H1 (cell line): ENCODE measurements at regions not wholly inside any gene's neighbourhood (a gene's known extent, or its start where the extent isn't known, plus 50 kb on each side); places are given as distances from the start of the nearest gene placed in this dataset.

Source experiments
- CTCF ChIA-PET: fragments of 300-600 bp; sonication (Branson Sonifier 250); formaldehyde crosslinking; loops from one replicate; lab custom pipeline; 2021; ENCODE audit not compliant: partially characterized antibody; lab: Charles Lee
- POLR2A ChIA-PET: fragments of 300-600 bp; sonication (Branson Sonifier 250); formaldehyde crosslinking; loops from one replicate; lab custom pipeline; 2021; ENCODE audit warnings: inconsistent platforms; ENCODE audit not compliant: partially characterized antibody; lab: Charles Lee
- DNase-seq, 2 experiments: peaks; one replicate each; pipeline versions ENCODE4 v3.0.0 to v3.0.0-alpha.2; 2010 to 2022; ENCODE audit warnings: low spot score in 2 of 2, low read depth in 1 of 2, mixed read lengths in 1 of 2
- FAIRE-seq: peaks from 2 replicates; lab custom pipeline; 2011; peaks lifted over from hg19 to GRCh38; lab: Jason Lieb, UNC
- H2AFZ ChIP-seq: 2 replicates; pipeline ENCODE4 v1.8.1; 2012; ENCODE audit warnings: low read length, inconsistent platforms
- H2AK5ac ChIP-seq: 2 replicates; pipeline ENCODE4 v1.6.1; 2013; ENCODE audit warnings: low read depth, low read length
- H2BK120ac ChIP-seq: replicated peaks from 2 replicates; pipeline ENCODE3; 2013; ENCODE audit warnings: low read depth, low read length, inconsistent platforms
- H2BK12ac ChIP-seq: 2 replicates; pipeline ENCODE4 v1.6.1; 2013; ENCODE audit warnings: low read depth, low read length
- H2BK15ac ChIP-seq: 2 replicates; pipeline ENCODE4 v1.6.1; 2013; ENCODE audit warnings: low read length
- H2BK20ac ChIP-seq: 2 replicates; pipeline ENCODE4 v1.6.1; 2013; ENCODE audit warnings: low read length
- H2BK5ac ChIP-seq: 2 replicates; pipeline ENCODE4 v1.6.1; 2013; ENCODE audit warnings: low read depth, low read length
- H3K14ac ChIP-seq: 2 replicates; pipeline ENCODE4 v1.6.1; 2013; ENCODE audit warnings: inconsistent platforms; ENCODE audit not compliant: insufficient read length
- H3K18ac ChIP-seq: 2 replicates; pipeline ENCODE4 v1.6.1; 2013; ENCODE audit warnings: low read length; ENCODE audit errors: extremely low read depth
- H3K23ac ChIP-seq: 2 replicates; pipeline ENCODE4 v1.6.1; 2013; ENCODE audit warnings: inconsistent platforms; ENCODE audit not compliant: insufficient read length
- H3K23me2 ChIP-seq: 2 replicates; pipeline ENCODE4 v1.6.1; 2013; ENCODE audit warnings: low read depth, low read length
- H3K27ac ChIP-seq: 2 replicates; pipeline ENCODE4 v1.6.1; 2011; ENCODE audit warnings: low read depth, low read length, inconsistent platforms
- H3K27me3 ChIP-seq, 4 experiments: replicated peaks in 1 of 4; 1 replicate in 1 of 4; 2 replicates in 3 of 4; pipeline versions ENCODE4 v1.6.1 to v1.8.1; 2011 to 2013; ENCODE audit warnings: low read length in 3 of 4, mild to moderate bottlenecking in 3 of 4, inconsistent platforms in 2 of 4, mixed read lengths in 2 of 4, moderate library complexity in 1 of 4; ENCODE audit not compliant: control insufficient read depth in 3 of 4, insufficient read depth in 3 of 4; ENCODE audit errors: extremely low read depth in 1 of 4
- H3K36me3 ChIP-seq, 4 experiments: 2 replicates each; pipeline versions ENCODE4 v1.6.1 to v1.8.1; 2011 to 2013; ENCODE audit warnings: mild to moderate bottlenecking in 4 of 4, low read length in 3 of 4, moderate library complexity in 2 of 4, control low read depth in 1 of 4, inconsistent platforms in 1 of 4; ENCODE audit not compliant: insufficient read depth in 4 of 4, control insufficient read depth in 2 of 4
- H3K4ac ChIP-seq: replicated peaks from 2 replicates; pipeline ENCODE3; 2013; ENCODE audit warnings: low read length, low read depth, mixed read lengths, inconsistent platforms; ENCODE audit not compliant: insufficient read length
- H3K4me1 ChIP-seq, 4 experiments: replicated peaks in 1 of 4; 1 replicate in 1 of 4; 2 replicates in 3 of 4; pipeline versions ENCODE4 v1.6.1 to v1.8.1; 2011 to 2013; ENCODE audit warnings: low read length in 3 of 4, inconsistent platforms in 2 of 4, mixed read lengths in 1 of 4; ENCODE audit not compliant: insufficient read depth in 4 of 4, control insufficient read depth in 3 of 4
- H3K4me2 ChIP-seq, 2 experiments: 2 replicates each; pipeline versions ENCODE4 v1.6.1 to v1.8.1; 2011 to 2013; ENCODE audit warnings: low read depth in 2 of 2, low read length in 2 of 2, control low read depth in 1 of 2, inconsistent platforms in 1 of 2, mild to moderate bottlenecking in 1 of 2; ENCODE audit not compliant: insufficient read depth in 1 of 2
- H3K4me3 ChIP-seq, 4 experiments: fragments of 200-600, 300-600 bp in 1 of 4; sonication (generic), shearing (Covaris generic), sonication (Bioruptor Twin) in 1 of 4; 2 replicates each; pipeline versions ENCODE4 v1.5.1 to v1.8.1; 2011 to 2016; ENCODE audit warnings: low read length in 4 of 4, low read depth in 3 of 4, control low read depth in 2 of 4, inconsistent platforms in 2 of 4, mild to moderate bottlenecking in 2 of 4, mixed read lengths in 1 of 4, moderate library complexity in 1 of 4; ENCODE audit not compliant: insufficient read depth in 2 of 4; ENCODE audit errors: extremely low read depth in 1 of 4
- H3K56ac ChIP-seq: replicated peaks from 2 replicates; pipeline ENCODE3; 2013; ENCODE audit warnings: low read depth, mild to moderate bottlenecking, mixed read lengths, low read length, inconsistent platforms; ENCODE audit not compliant: insufficient read length
- H3K79me1 ChIP-seq: 2 replicates; pipeline ENCODE4 v1.6.1; 2013; ENCODE audit warnings: low read depth, low read length, control low read depth
- H3K79me2 ChIP-seq, 2 experiments: 2 replicates each; pipeline versions ENCODE4 v1.6.1 to v1.8.1; 2012 to 2013; ENCODE audit warnings: low read length in 2 of 2, mild to moderate bottlenecking in 2 of 2, inconsistent platforms in 1 of 2; ENCODE audit not compliant: insufficient read depth in 2 of 2, control insufficient read depth in 1 of 2
- H3K9ac ChIP-seq, 4 experiments: replicated peaks in 1 of 4; 1 replicate in 1 of 4; 2 replicates in 3 of 4; pipeline versions ENCODE4 v1.6.1 to v1.8.1; 2011 to 2013; ENCODE audit warnings: low read depth in 3 of 4, low read length in 3 of 4, control low read depth in 2 of 4, mild to moderate bottlenecking in 2 of 4, moderate library complexity in 2 of 4, inconsistent platforms in 1 of 4; ENCODE audit errors: extremely low read depth in 1 of 4
- H3K9me3 ChIP-seq, 2 experiments: 2 replicates each; pipeline versions ENCODE4 v1.6.1 to v1.8.1; 2012 to 2013; ENCODE audit warnings: mild to moderate bottlenecking in 2 of 2, moderate library complexity in 2 of 2, control low read depth in 1 of 2, inconsistent platforms in 1 of 2, low read depth in 1 of 2, low read length in 1 of 2, mixed read lengths in 1 of 2; ENCODE audit not compliant: insufficient read depth in 2 of 2
- H4K20me1 ChIP-seq, 2 experiments: replicated peaks in 1 of 2; 2 replicates each; pipeline versions ENCODE3 to v1.8.1; 2011 to 2013; ENCODE audit warnings: inconsistent platforms in 2 of 2, low read length in 2 of 2, mild to moderate bottlenecking in 1 of 2; ENCODE audit not compliant: insufficient read depth in 2 of 2, control insufficient read depth in 1 of 2
- H4K5ac ChIP-seq: 2 replicates; pipeline ENCODE4 v1.6.1; 2013; ENCODE audit warnings: low read length, low read depth, mixed read lengths, inconsistent platforms; ENCODE audit not compliant: insufficient read length
- H4K8ac ChIP-seq: 2 replicates; pipeline ENCODE4 v1.8.0; 2013; ENCODE audit warnings: mild to moderate bottlenecking, moderate library complexity, low read length, inconsistent platforms; ENCODE audit not compliant: insufficient read depth; ENCODE audit errors: extremely low read depth
- H4K91ac ChIP-seq: replicated peaks from 2 replicates; pipeline ENCODE3; 2013; ENCODE audit warnings: low read length, mixed read lengths, inconsistent platforms; ENCODE audit not compliant: insufficient read length
- ATF2 ChIP-seq: IDR thresholded peaks from 2 replicates; pipeline ENCODE4 v1.6.1; 2012; ENCODE audit warnings: low read length, inconsistent platforms
- BRCA1 ChIP-seq: IDR thresholded peaks from 2 replicates; pipeline ENCODE4 v1.6.1; 2012; ENCODE audit warnings: low read depth, low read length, improper control_type of control experiment
- E2F6 ChIP-seq: IDR thresholded peaks from 2 replicates; pipeline ENCODE4 v1.6.1; 2012; ENCODE audit warnings: inconsistent platforms
- KDM4A ChIP-seq: IDR thresholded peaks from one replicate; pipeline ENCODE4 v1.7.1; 2012; ENCODE audit warnings: low read depth, mild to moderate bottlenecking, moderate library complexity, low read length, inconsistent platforms; ENCODE audit not compliant: severe bottlenecking
- POLR2AphosphoS5 ChIP-seq: IDR thresholded peaks from 2 replicates; pipeline ENCODE4 v1.6.1; 2011; ENCODE audit warnings: low read depth, low read length
- RFX5 ChIP-seq: IDR thresholded peaks from 2 replicates; pipeline ENCODE4 v1.6.1; 2011; ENCODE audit warnings: low read depth, low read length, improper control_type of control experiment, borderline replicate concordance
- SAP30 ChIP-seq: fragments of 300-600 bp; sonication (generic); IDR thresholded peaks from 2 replicates; pipeline ENCODE4 v1.7.1; 2012; ENCODE audit warnings: low read length, moderate library complexity, mild to moderate bottlenecking, inconsistent platforms; ENCODE audit not compliant: insufficient read depth, insufficient replicate concordance
- SP4 ChIP-seq: IDR thresholded peaks from 2 replicates; pipeline ENCODE4 v1.6.1; 2012; ENCODE audit warnings: low read length, inconsistent platforms
- TAF1 ChIP-seq: IDR thresholded peaks from 2 replicates; pipeline ENCODE4 v1.6.1; 2011; ENCODE audit warnings: mild to moderate bottlenecking, low read depth, low read length
- TBP ChIP-seq: IDR thresholded peaks from 2 replicates; pipeline ENCODE4 v1.6.1; 2011; ENCODE audit warnings: low read depth, low read length, improper control_type of control experiment
- WGBS, 2 experiments: shearing (Covaris generic) in 1 of 2; methylation state at CpG; one replicate each; pipeline versions ENCODE4 v1.1.6 to v1.1.7; 2013 to 2015; ENCODE audit warnings: low lambda C conversion rate in 2 of 2, mixed read lengths in 2 of 2, inconsistent platforms in 1 of 2, low coverage in 1 of 2, missing lambda C conversion rate in 1 of 2; ENCODE audit not compliant: insufficient replicate concordance in 2 of 2, insufficient coverage in 1 of 2, insufficient read length in 1 of 2; ENCODE audit errors: extremely low coverage in 1 of 2, missing lambda C conversion rate in 1 of 2; 5-methylcytosine and 5-hydroxymethylcytosine counted together

- Histone ChIP-seq H3K23ac (no peak overlapping the region), H3K9me3 (no peaks in the 10 kb centered on the region), H3K27ac (no peak overlapping the region), H3K18ac (no peak overlapping the region), H2BK15ac (no peak overlapping the region), H3K4ac (no peak overlapping the region), H3K36me3 (no peaks in the 10 kb centered on the region), H4K8ac (no peak overlapping the region), H3K4me3 (no peak overlapping the region), H2AFZ (no peak overlapping the region), H2BK20ac (no peak overlapping the region), H3K23me2 (no peaks in the 10 kb centered on the region), H3K56ac (no peak overlapping the region), H4K5ac (no peak overlapping the region), H4K20me1 (no peaks in the 10 kb centered on the region), H3K27me3 (peaks cover 0 to 7% (median 2%) of the 10 kb centered on the region in 4 experiments; a peak in 5 of 7 replicates), H3K9ac (no peak overlapping the region), H2BK5ac (no peak overlapping the region), H3K79me2 (no peaks in the 10 kb centered on the region), H2BK12ac (no peak overlapping the region), H3K4me2 (no peak overlapping the region), H3K4me1 (no peaks in the 10 kb centered on the region), H3K14ac (no peak overlapping the region), H3K79me1 (no peaks in the 10 kb centered on the region), H2AK5ac (no peak overlapping the region), H4K91ac (no peak overlapping the region), H2BK120ac (no peak overlapping the region)
- CTCF ChIA-PET, result interaction anchor here (0.6 to 4.8 kb wide), 12 partner anchors 10 to 963 kb away, joined by 3 to 39 read pairs (median 3); no protein-coding TSS in a partner anchor
- POLR2A ChIA-PET, result no interaction called here
- WGBS, 2 experiments, result 90% methylated on average over 4 of the region's 4 CpGs; no CpG with 5 or more reads in 1 of the 2 experiments
- FAIRE-seq (no peak), DNase-seq (no peak)
- no peak for TF ChIP-seq TBP
- no peak for TF ChIP-seq KDM4A
- no peak for TF ChIP-seq ATF2
- TF ChIP-seq TAF1, result no peak
- no peak for TF ChIP-seq E2F6
- no peak for TF ChIP-seq POLR2AphosphoS5
- no peak for TF ChIP-seq SAP30
- no peak for TF ChIP-seq SP4
- no peak for TF ChIP-seq RFX5
- TF ChIP-seq BRCA1, result no peak
Observed at GRCh38 chr6:2447318-2447920, 202.0 kb upstream of the GMDS start.
